IMR-90 (cell line): ENCODE measurements at regions not wholly inside any gene's neighbourhood (a gene's known extent, or its start where the extent isn't known, plus 50 kb on each side); places are given as distances from the start of the nearest gene placed in this dataset.

Experiments used
- ATAC-seq: fragments of 200-7000 bp; cut with Tn5 transposase; 2 replicates; pipeline ENCODE4 v1.9.1; 2020; ENCODE audit warnings: low read depth, mild to moderate bottlenecking, moderate library complexity
- BruUV-seq: library from RNA; stranded (reverse); fragments of 400-500 nt; replicated peaks from 2 replicates; lab custom pipeline; 2021; lab: Mats Ljungman, UMichigan
- CTCF ChIA-PET: fragments of 300-600 bp; formaldehyde crosslinking; extraction: SDS; loops from one replicate; lab custom pipeline; 2021; ENCODE audit warnings: antibody characterized with exemption; lab: Yijun Ruan, JAX
- POLR2A ChIA-PET: fragments of 300-600 bp; sonication (Branson Sonifier 250); formaldehyde crosslinking; loops from one replicate; lab custom pipeline; 2022; ENCODE audit warnings: antibody characterized with exemption; ENCODE audit not compliant: unreplicated experiment; lab: Charles Lee
- DNase-seq: peaks from one replicate; pipeline ENCODE4 v3.0.0; 2013
- H2AFZ ChIP-seq: replicated peaks from 2 replicates; pipeline ENCODE3; 2013; ENCODE audit warnings: low read length, mild to moderate bottlenecking; ENCODE audit not compliant: poor library complexity
- H2AK5ac ChIP-seq: 2 replicates; pipeline ENCODE4 v1.6.1; 2013; ENCODE audit warnings: low read depth, low read length, inconsistent platforms
- H2AK9ac ChIP-seq: replicated peaks from 2 replicates; pipeline ENCODE3; 2013; ENCODE audit warnings: mild to moderate bottlenecking, low read depth, low read length, moderate library complexity; ENCODE audit not compliant: poor library complexity
- H2BK120ac ChIP-seq: 2 replicates; pipeline ENCODE4 v1.6.1; 2013; ENCODE audit warnings: low read depth, low read length, inconsistent platforms
- H2BK15ac ChIP-seq: 3 replicates; pipeline ENCODE4 v1.6.1; 2013; ENCODE audit warnings: low read depth, low read length, inconsistent platforms
- H2BK20ac ChIP-seq: 2 replicates; pipeline ENCODE4 v1.6.1; 2013; ENCODE audit warnings: low read depth, mild to moderate bottlenecking, inconsistent platforms, low read length, moderate library complexity
- H2BK5ac ChIP-seq: 2 replicates; pipeline ENCODE4 v1.6.1; 2013; ENCODE audit warnings: mild to moderate bottlenecking, low read depth, low read length, inconsistent platforms; ENCODE audit not compliant: poor library complexity, severe bottlenecking
- H3K14ac ChIP-seq: replicated peaks from 2 replicates; pipeline ENCODE4 v1.6.1; 2013; ENCODE audit warnings: low read depth, low read length, inconsistent platforms
- H3K18ac ChIP-seq: 2 replicates; pipeline ENCODE4 v1.6.1; 2013; ENCODE audit warnings: low read depth, low read length, control low read depth
- H3K23ac ChIP-seq: 2 replicates; pipeline ENCODE4 v1.6.1; 2013; ENCODE audit warnings: low read depth, low read length, inconsistent platforms
- H3K27ac ChIP-seq: 2 replicates; pipeline ENCODE4 v1.5.1; 2013; ENCODE audit warnings: mild to moderate bottlenecking, control low read depth, low read length; ENCODE audit not compliant: insufficient read depth
- H3K27me3 ChIP-seq: 2 replicates; pipeline ENCODE4 v1.6.1; 2013; ENCODE audit warnings: low read length; ENCODE audit not compliant: control insufficient read depth, insufficient read depth
- H3K36me3 ChIP-seq: 2 replicates; pipeline ENCODE4 v1.6.1; 2013; ENCODE audit warnings: low read length, mixed read lengths; ENCODE audit not compliant: control insufficient read depth, insufficient read depth
- H3K4ac ChIP-seq: 2 replicates; pipeline ENCODE4 v1.6.1; 2013; ENCODE audit warnings: low read depth, low read length, inconsistent platforms
- H3K4me1 ChIP-seq: 2 replicates; pipeline ENCODE4 v1.6.1; 2013; ENCODE audit warnings: low read length, mixed read lengths; ENCODE audit not compliant: control insufficient read depth, insufficient read depth
- H3K4me2 ChIP-seq: 2 replicates; pipeline ENCODE4 v1.6.1; 2013; ENCODE audit warnings: low read depth, mild to moderate bottlenecking, control low read depth, low read length, moderate library complexity
- H3K4me3 ChIP-seq: 2 replicates; pipeline ENCODE4 v1.5.1; 2013; ENCODE audit warnings: low read depth, mild to moderate bottlenecking, control low read depth, low read length, moderate library complexity; ENCODE audit not compliant: insufficient read depth
- H3K56ac ChIP-seq: 2 replicates; pipeline ENCODE4 v1.6.1; 2013; ENCODE audit warnings: low read length, inconsistent platforms; ENCODE audit not compliant: insufficient read depth; ENCODE audit errors: extremely low read depth
- H3K79me1 ChIP-seq, 2 experiments: 2 replicates each; pipeline ENCODE4 v1.6.1; 2013; ENCODE audit warnings: low read length in 2 of 2, inconsistent platforms in 1 of 2, low read depth in 1 of 2
- H3K9ac ChIP-seq: 2 replicates; pipeline ENCODE4 v1.6.1; 2013; ENCODE audit warnings: low read depth, low read length, control low read depth
- H3K9me1 ChIP-seq: 2 replicates; pipeline ENCODE4 v1.6.1; 2013; ENCODE audit warnings: low read length, inconsistent platforms; ENCODE audit not compliant: insufficient read depth
- H3K9me3 ChIP-seq: 2 replicates; pipeline ENCODE4 v1.6.1; 2013; ENCODE audit warnings: low read length; ENCODE audit not compliant: control insufficient read depth, insufficient read depth
- H4K20me1 ChIP-seq: 2 replicates; pipeline ENCODE4 v1.6.1; 2013; ENCODE audit warnings: low read length, inconsistent platforms; ENCODE audit not compliant: insufficient read depth
- H4K5ac ChIP-seq: 2 replicates; pipeline ENCODE4 v1.6.1; 2013; ENCODE audit warnings: mild to moderate bottlenecking, low read depth, low read length, control low read depth
- H4K8ac ChIP-seq, 2 experiments: 2 replicates each; pipeline ENCODE4 v1.6.1; 2013; ENCODE audit warnings: low read depth in 2 of 2, low read length in 2 of 2, control low read depth in 1 of 2, inconsistent platforms in 1 of 2
- H4K91ac ChIP-seq: 2 replicates; pipeline ENCODE4 v1.6.1; 2013; ENCODE audit warnings: low read depth, low read length, inconsistent platforms; ENCODE audit not compliant: insufficient read depth
- BHLHE40 ChIP-seq: fragments of 150-350 bp; IDR thresholded peaks from 2 replicates; pipeline ENCODE4 v1.6.1; 2016; ENCODE audit warnings: mild to moderate bottlenecking, low read depth, low read length
- WGBS, 2 experiments: methylation state at CpG; one replicate each; pipeline versions ENCODE4 v1.1.5 to v1.1.7; 2013; ENCODE audit warnings: missing lambda C conversion rate in 2 of 2; ENCODE audit not compliant: insufficient read length in 1 of 2; ENCODE audit errors: extremely low coverage in 2 of 2; 5-methylcytosine and 5-hydroxymethylcytosine counted together
- dilution Hi-C: fragments of 300-500 bp; cut with HindIII; formaldehyde crosslinking; loops from one replicate; pipeline ENCODE4 v1.14.3; 2018; ENCODE audit warnings: low sequenced_read_pairs; ENCODE audit not compliant: unreplicated experiment
- in situ Hi-C: fragments of 300-500 bp; cut with MboI; formaldehyde crosslinking; loops from 3 replicates; pipeline ENCODE4 v1.14.3; 2019; ENCODE audit warnings: low sequenced_read_pairs, inconsistent platforms, mixed read lengths
- intact Hi-C: fragments of 100-400 bp; cut with micrococcal nuclease; formaldehyde crosslinking; loops from 2 replicates; pipeline ENCODE4 v1.10.0; 2022

- H4K20me1 ChIP-seq, result no peaks in the 10 kb centered on the region
- no peak for ATAC-seq
- CTCF ChIA-PET, result interaction anchor here (1.2 kb wide), 1 partner anchor 72 kb away, joined by 3 read pairs; no protein-coding TSS in a partner anchor
Observed at GRCh38 chr15:66625974-66626373, 60.2 kb upstream of the LCTL start.

More at GRCh38 chr15:66625974-66626373, 60.2 kb upstream of the LCTL start:
- Histone ChIP-seq H3K18ac (no peak overlapping the region), H3K4me3 (no peak overlapping the region), H3K9me3 (no peaks in the 10 kb centered on the region), H3K4ac (no peak overlapping the region), H3K4me1 (peaks cover 7% of the 10 kb centered on the region), H4K5ac (no peak overlapping the region), H3K9ac (no peak overlapping the region), H2BK15ac (no peak overlapping the region), H2AK9ac (no peak overlapping the region), H3K36me3 (no peaks in the 10 kb centered on the region), H2BK5ac (no peak overlapping the region), H3K23ac (no peak overlapping the region), H3K27ac (no peak overlapping the region), H3K79me1 (no peaks in the 10 kb centered on the region), H3K27me3 (no peaks in the 10 kb centered on the region), H3K4me2 (no peak overlapping the region), H4K8ac (no peak overlapping the region), H2BK120ac (no peak overlapping the region), H2AK5ac (no peak overlapping the region), H4K91ac (no peak overlapping the region), H3K56ac (no peak overlapping the region), H2BK20ac (no peak overlapping the region), H3K9me1 (no peaks in the 10 kb centered on the region; the same call in 1 of the 2 replicates), H2AFZ (no peak overlapping the region), H3K14ac (no peak overlapping the region)
- no peak for DNase-seq
- no TSS peak for BruUV-seq
- TF ChIP-seq BHLHE40, result no peak
- in situ Hi-C loops (no loop called here), dilution Hi-C loops (no loop called here), intact Hi-C loops (no loop called here)
- 90% methylated on average over 3 of the region's 4 CpGs; no CpG with 5 or more reads in 1 of the 2 experiments for WGBS, 2 experiments
- POLR2A ChIA-PET, result no interaction called here
